Large intestine (tissue), 3 donors: ENCODE measurements at regions not wholly inside any gene's neighbourhood (a gene's known extent, or its start where the extent isn't known, plus 50 kb on each side); places are given as distances from the start of the nearest gene placed in this dataset.

Experiments used
- DNase-seq, 2 donors: peaks; one replicate each; pipeline versions ENCODE4 v3.0.0 to v3.0.0-alpha.2; 2013
- H3K27ac ChIP-seq: one replicate; pipeline ENCODE4 v1.5.1; 2013; ENCODE audit warnings: low read length
- H3K27me3 ChIP-seq: 2 replicates; pipeline ENCODE4 v1.6.1; 2013; ENCODE audit warnings: low read length; ENCODE audit not compliant: control insufficient read depth, insufficient read depth
- H3K36me3 ChIP-seq: 2 replicates; pipeline ENCODE4 v1.6.1; 2013; ENCODE audit warnings: low read length; ENCODE audit not compliant: control insufficient read depth, insufficient read depth
- H3K4me1 ChIP-seq: one replicate; pipeline ENCODE4 v1.6.1; 2013; ENCODE audit warnings: low read length; ENCODE audit not compliant: control insufficient read depth, insufficient read depth
- H3K4me3 ChIP-seq: one replicate; pipeline ENCODE4 v1.5.1; 2013; ENCODE audit warnings: low read length
- H3K9me3 ChIP-seq: one replicate; pipeline ENCODE4 v1.6.1; 2013; ENCODE audit warnings: mild to moderate bottlenecking, low read depth, low read length, moderate library complexity; ENCODE audit not compliant: control insufficient read depth
- WGBS: methylation state at CpG from one replicate; pipeline ENCODE4 v1.1.5; 2013; ENCODE audit warnings: low lambda C conversion rate; ENCODE audit not compliant: insufficient coverage; 5-methylcytosine and 5-hydroxymethylcytosine counted together

DNA sequence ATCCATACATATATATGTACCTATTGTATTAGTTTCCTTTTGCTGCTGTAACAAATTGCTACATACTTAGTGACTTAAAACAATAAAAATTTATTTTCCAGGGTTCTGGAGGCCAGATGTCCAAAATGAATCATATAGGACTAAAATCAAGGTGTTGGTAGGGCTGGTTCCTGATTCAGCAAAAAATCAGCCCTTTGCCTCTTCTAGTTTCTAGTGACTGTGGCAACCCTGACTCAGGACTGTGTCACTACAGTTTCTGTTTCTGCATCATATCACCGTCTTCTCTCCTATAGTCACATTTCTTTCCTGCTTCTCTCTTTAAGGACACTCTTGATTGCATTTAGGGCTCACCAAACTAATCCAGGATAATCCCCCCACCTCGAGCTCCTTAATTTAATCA is 386.3 kb upstream of the TBX3 start:
- no peaks in the 10 kb centered on the region for H3K36me3 ChIP-seq
- H3K4me1 ChIP-seq = no peaks in the 10 kb centered on the region
- WGBS = 73% methylated on average over 2 of the region's 2 CpGs
- no peaks in the 10 kb centered on the region for H3K27me3 ChIP-seq
- H3K27ac ChIP-seq = no peak overlapping the region
- DNase-seq = no peak
- no peaks in the 10 kb centered on the region for H3K9me3 ChIP-seq
- no peak overlapping the region for H3K4me3 ChIP-seq

DNA sequence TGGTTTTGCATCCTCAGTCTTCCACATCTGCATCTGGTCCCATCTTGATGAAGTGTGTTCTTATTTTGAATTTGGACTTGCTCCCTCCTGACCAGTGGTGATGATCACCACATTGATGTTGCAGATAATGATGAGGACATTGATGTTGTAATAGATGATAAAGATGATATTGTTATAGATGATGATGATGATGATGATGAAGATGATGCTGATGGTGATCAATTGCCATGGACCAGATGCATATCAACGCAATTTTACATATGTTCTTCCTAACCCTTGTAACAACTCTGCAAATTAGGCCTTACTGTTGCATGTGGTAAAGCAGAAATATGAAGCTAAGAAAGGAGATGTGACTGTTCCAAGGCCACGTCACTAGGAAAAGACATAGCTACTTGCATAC is 380.3 kb upstream of the TBX3 start:
- Histone ChIP-seq H3K4me1 (no peaks in the 10 kb centered on the region), H3K27me3 (no peaks in the 10 kb centered on the region), H3K4me3 (no peak overlapping the region), H3K27ac (no peak overlapping the region), H3K9me3 (no peaks in the 10 kb centered on the region), H3K36me3 (no peaks in the 10 kb centered on the region)
- 100% methylated on average over 1 of the region's 2 CpGs for WGBS
- DNase-seq = no peak

DNA sequence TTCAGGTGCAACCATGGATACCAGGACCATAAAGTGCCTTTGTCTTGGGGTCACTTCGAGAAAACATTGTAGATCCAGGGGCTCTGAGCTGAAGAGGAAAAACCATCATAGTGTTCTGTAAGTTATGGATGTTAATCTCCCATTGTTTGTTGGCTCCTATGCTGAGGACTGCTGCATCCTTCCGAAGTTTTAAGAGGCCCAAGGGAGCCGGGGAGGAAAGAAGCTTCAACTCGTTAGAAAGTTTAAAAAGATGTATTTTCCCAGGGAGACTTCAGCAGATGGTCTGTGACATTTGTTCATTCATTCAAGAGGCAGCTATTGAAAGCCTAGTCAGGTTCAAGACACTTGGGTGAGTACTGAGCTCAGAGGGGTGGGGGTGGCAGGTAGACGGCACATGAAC is 378.8 kb upstream of the TBX3 start:
- Histone ChIP-seq H3K36me3 (no peaks in the 10 kb centered on the region), H3K4me1 (no peaks in the 10 kb centered on the region), H3K27ac (no peak overlapping the region), H3K27me3 (no peaks in the 10 kb centered on the region), H3K9me3 (no peaks in the 10 kb centered on the region), H3K4me3 (no peak overlapping the region)
- DNase-seq = no peak
- WGBS = 100% methylated on average over 1 of the region's 5 CpGs

DNA sequence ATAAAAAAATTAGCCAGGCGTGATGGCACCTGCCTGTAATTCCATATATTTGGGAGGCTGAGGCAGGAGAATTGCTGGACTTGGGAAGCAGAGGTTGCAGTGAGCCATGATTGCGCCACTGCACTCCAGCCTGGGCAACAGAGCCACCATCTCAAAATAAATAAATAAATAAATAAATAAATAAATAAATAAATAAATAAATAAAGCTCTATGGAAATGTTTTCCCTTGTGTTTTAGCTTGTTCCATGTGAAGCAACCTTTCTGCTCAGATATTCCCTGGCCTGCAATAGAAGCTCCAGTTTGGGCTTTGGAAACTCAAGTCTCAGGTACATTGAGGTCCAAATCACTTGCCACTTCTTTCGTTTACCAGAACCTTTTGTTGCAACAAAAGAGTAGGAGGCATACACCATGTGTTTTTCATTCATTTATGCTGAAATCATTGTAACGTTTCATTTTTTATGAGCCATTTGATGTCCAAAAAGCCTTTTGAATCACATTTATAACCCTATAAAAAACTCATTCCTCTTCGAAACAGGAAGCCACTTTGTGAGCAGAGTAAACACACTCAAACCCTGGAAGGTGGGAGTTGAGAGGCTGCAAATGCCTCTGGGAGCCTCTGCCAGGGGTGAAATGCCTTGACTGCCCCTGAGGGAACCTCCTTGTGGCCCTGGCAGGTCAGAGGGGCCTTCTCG is 376.6 kb upstream of the TBX3 start:
- 56% methylated on average over 1 of the region's 6 CpGs for WGBS
- no peak for DNase-seq

DNA sequence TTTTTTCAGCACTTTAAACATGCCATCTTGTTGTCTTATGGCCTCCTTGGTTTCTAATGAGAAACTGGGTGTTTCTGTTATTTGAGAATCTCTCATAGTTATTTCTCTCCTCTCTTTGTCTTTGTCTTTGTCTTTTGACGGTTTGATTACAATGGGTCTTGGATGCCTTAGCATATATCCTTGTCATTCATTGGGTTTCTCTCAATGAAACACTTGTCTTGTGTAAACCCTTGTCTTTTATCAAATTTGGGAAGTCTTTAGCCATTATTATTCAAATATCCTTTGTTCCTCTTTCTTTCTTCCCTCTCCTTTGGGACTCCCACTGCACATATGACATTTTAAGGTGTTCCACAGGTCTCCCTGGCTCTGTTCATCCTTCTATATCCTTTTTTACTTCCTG is 373.5 kb upstream of the TBX3 start:
- Histone ChIP-seq H3K4me3 (no peak overlapping the region), H3K4me1 (no peaks in the 10 kb centered on the region), H3K27me3 (no peaks in the 10 kb centered on the region), H3K27ac (no peak overlapping the region), H3K36me3 (no peaks in the 10 kb centered on the region), H3K9me3 (no peaks in the 10 kb centered on the region)
- no peak for DNase-seq
- whole genome bisulfite sequencing = 83% methylated on average over 1 of the region's 1 CpG

More for the DNA sequence above, 376.6 kb upstream of the TBX3 start:
- H3K4me1 ChIP-seq = no peaks in the 10 kb centered on the region
- H3K27ac ChIP-seq = no peak overlapping the region
- no peaks in the 10 kb centered on the region for H3K36me3 ChIP-seq
- no peak overlapping the region for H3K4me3 ChIP-seq
- H3K27me3 ChIP-seq = no peaks in the 10 kb centered on the region
- no peaks in the 10 kb centered on the region for H3K9me3 ChIP-seq

DNA sequence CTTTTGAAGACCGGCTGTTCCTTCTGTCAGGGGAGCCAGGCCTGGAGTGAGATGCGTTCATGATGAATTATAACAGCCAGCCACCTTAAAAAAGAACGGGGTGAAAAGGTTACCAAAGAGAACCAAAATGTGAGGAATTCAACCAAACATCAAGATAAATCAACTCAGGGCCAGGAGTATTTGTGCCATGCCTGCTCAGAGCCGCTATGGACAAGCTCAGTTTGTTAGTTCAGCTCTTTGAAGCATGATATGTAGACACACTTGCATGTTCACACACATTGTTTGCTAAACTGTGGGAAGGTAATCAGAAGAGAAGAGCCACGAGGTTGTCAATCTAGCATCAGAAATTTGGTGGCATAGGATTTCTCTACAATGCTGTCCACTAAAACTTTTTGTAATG is 367.4 kb upstream of the TBX3 start:
- Histone ChIP-seq H3K4me1 (no peaks in the 10 kb centered on the region), H3K9me3 (no peaks in the 10 kb centered on the region), H3K4me3 (no peak overlapping the region), H3K27ac (no peak overlapping the region), H3K27me3 (no peaks in the 10 kb centered on the region), H3K36me3 (no peaks in the 10 kb centered on the region)
- DNase-seq = no peak
- 100% methylated on average over 1 of the region's 5 CpGs for WGBS

DNA sequence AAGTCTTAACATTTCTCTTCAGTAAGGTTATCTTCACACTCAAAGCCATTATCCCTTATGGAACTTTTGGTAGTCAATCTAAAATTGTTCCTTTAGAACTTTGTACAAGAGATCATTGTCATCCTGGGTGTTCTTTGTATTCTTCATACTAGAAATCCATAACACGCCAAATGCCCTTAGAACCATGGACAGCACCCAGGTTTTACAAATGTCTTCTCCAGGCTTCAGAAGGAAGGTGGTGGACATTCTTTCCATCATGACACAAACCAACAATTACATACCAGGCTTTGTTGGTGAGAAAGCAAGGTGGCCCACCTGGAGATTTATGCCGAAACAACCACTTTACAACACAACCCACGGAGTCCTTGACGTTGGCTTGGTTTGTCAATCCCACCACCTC is 365.6 kb upstream of the TBX3 start:
- DNase-seq = no peak
- Histone ChIP-seq H3K4me3 (no peak overlapping the region), H3K27ac (no peak overlapping the region), H3K36me3 (no peaks in the 10 kb centered on the region), H3K9me3 (no peaks in the 10 kb centered on the region), H3K27me3 (no peaks in the 10 kb centered on the region), H3K4me1 (no peaks in the 10 kb centered on the region)
- WGBS = no CpG with 5 or more reads among the region's 4 CpGs

DNA sequence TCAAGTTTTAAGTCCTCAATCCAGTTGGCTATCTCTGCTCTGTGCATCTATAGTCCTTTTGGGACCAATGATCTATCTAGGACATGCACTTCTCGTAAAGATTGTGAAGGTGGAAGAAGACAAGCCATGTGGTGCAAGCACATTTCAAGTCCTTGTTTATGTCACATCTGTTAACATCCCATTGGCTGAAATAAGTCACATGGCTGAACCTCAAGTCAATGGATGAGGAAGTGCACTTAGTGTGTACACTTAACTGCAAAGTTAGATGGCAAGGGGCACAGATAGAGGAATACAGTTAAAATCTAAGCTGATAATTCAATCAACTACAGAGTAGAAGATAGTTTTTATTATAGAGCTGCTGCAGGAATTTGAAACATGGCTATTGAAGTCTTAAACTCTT is 362.8 kb upstream of the TBX3 start:
- DNase-seq = no peak
- Histone ChIP-seq H3K27me3 (no peaks in the 10 kb centered on the region), H3K27ac (no peak overlapping the region), H3K9me3 (no peaks in the 10 kb centered on the region), H3K36me3 (no peaks in the 10 kb centered on the region), H3K4me3 (no peak overlapping the region), H3K4me1 (no peaks in the 10 kb centered on the region)
- no CpG with 5 or more reads among the region's 1 CpG for WGBS

DNA sequence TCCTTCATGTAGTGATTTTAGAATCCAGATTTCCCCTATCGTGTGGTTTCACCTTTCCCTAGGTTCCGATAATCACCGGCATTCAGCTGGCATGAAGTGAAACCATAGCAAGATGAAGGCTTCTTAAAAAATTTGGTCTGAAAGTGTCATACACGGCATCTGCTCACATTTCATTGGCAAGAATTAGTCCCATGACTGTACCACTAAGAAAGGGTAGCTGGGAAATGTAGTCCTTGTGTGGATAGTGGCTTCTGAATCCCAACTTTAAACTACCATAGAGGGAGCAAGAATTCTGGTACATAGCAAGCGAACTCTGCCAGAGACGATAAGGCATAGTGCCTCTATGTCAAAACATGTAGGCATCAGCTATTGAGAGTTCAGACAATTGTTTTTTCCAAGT is 360.1 kb upstream of the TBX3 start:
- no CpG with 5 or more reads among the region's 6 CpGs for WGBS

DNA sequence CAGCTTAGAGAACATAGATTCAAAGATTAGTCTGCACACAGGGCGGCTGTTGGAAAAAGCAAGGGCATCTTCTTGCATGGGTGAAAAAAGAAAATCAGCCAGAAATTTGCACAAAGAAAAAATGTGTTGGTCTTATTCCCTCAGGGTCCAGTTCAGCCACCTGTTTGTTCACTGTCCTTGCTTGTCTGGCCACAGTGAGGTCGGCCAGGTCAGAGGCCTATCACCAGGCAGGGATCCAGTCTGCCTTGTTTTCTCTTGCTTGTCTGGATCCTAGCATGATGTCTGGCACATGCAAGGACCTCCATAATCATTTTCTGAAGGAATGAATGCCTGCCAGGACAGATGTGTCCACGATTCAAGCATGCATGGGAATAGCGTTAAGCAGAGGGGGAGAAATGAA is 359.1 kb upstream of the TBX3 start:
- 100% methylated on average over 1 of the region's 4 CpGs for whole genome bisulfite sequencing
- Histone ChIP-seq H3K27me3 (no peaks in the 10 kb centered on the region), H3K4me1 (no peaks in the 10 kb centered on the region), H3K4me3 (no peak overlapping the region), H3K9me3 (no peaks in the 10 kb centered on the region), H3K36me3 (no peaks in the 10 kb centered on the region), H3K27ac (no peak overlapping the region)
- no peak for DNase-seq

More for the DNA sequence above, 360.1 kb upstream of the TBX3 start:
- no peaks in the 10 kb centered on the region for H3K27me3 ChIP-seq
- no peaks in the 10 kb centered on the region for H3K36me3 ChIP-seq
- H3K27ac ChIP-seq = no peak overlapping the region
- no peaks in the 10 kb centered on the region for H3K4me1 ChIP-seq
- no peak for DNase-seq
- H3K9me3 ChIP-seq = no peaks in the 10 kb centered on the region
- no peak overlapping the region for H3K4me3 ChIP-seq

DNA sequence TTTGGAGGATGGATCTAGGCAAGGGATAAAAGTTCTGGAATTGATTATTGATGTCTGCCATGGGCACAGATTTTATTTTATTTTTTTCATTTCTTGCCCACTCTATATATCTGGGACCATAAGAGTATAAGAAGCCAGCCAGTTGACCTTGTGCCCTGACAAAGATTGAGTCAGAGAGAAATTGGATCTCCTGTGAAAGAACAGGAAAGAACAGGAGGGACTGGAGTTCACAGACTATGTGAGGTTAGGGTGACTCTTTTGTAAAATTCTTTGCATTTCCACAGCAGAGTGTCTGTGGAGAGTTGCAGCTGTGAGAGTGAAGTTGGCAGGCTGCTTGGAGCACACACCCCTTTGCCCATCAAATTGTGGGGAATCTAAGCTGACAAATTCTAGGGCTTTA is 358.4 kb upstream of the TBX3 start:
- Histone ChIP-seq H3K27me3 (no peaks in the 10 kb centered on the region), H3K27ac (no peak overlapping the region), H3K36me3 (no peaks in the 10 kb centered on the region), H3K9me3 (no peaks in the 10 kb centered on the region), H3K4me1 (no peaks in the 10 kb centered on the region), H3K4me3 (no peak overlapping the region)
- no peak for DNase-seq
